Smooth muscle cell (in vitro differentiated cells): ENCODE measurements at regions not wholly inside any gene's neighbourhood (a gene's known extent, or its start where the extent isn't known, plus 50 kb on each side); places are given as distances from the start of the nearest gene placed in this dataset.
A peak's percentile ranks its signal among the peaks of the same experiment; 100 is the strongest.

ENCODE experiments used
- DNase-seq: peaks from one replicate; lab custom pipeline; 2025; ENCODE audit not compliant: unreplicated experiment; lab: John Stamatoyannopoulos, UW
- H2AFZ ChIP-seq: fragments of 200-600 bp; sonication (generic); 2 replicates; pipeline ENCODE4 v1.6.0; 2016; ENCODE audit warnings: antibody characterized with exemption, low read depth, mild to moderate bottlenecking
- H3F3A ChIP-seq: fragments of 200-600 bp; sonication (generic); 2 replicates; pipeline ENCODE4 v1.6.0; 2017; ENCODE audit warnings: antibody characterized with exemption, low read depth
- H3K27ac ChIP-seq: fragments of 200-600 bp; sonication (generic); 2 replicates; pipeline ENCODE4 v1.5.1; 2016; ENCODE audit warnings: low read depth, mild to moderate bottlenecking
- H3K27me3 ChIP-seq: fragments of 200-600 bp; sonication (generic); 2 replicates; pipeline ENCODE4 v1.6.1; 2016; ENCODE audit warnings: low read depth, mild to moderate bottlenecking
- H3K36me3 ChIP-seq: fragments of 200-600 bp; sonication (generic); 2 replicates; pipeline ENCODE4 v1.5.1; 2016; ENCODE audit warnings: low read depth
- H3K4me1 ChIP-seq: fragments of 200-600 bp; sonication (generic); 2 replicates; pipeline ENCODE4 v1.5.1; 2016; ENCODE audit warnings: low read depth
- H3K4me2 ChIP-seq: fragments of 200-600 bp; sonication (generic); 2 replicates; pipeline ENCODE4 v1.6.0; 2016; ENCODE audit warnings: mild to moderate bottlenecking
- H3K4me3 ChIP-seq: fragments of 200-600 bp; sonication (generic); 2 replicates; pipeline ENCODE4 v1.5.1; 2016; ENCODE audit warnings: mild to moderate bottlenecking
- H3K79me2 ChIP-seq: fragments of 200-600 bp; sonication (generic); 2 replicates; pipeline ENCODE4 v1.6.0; 2016; ENCODE audit warnings: low read depth, mild to moderate bottlenecking
- H3K9ac ChIP-seq: fragments of 200-600 bp; sonication (generic); 2 replicates; pipeline ENCODE4 v1.6.0; 2016; ENCODE audit warnings: low read depth
- H3K9me3 ChIP-seq: fragments of 200-600 bp; sonication (generic); replicated peaks from 2 replicates; pipeline ENCODE4 v1.5.1; 2016; ENCODE audit warnings: low read depth
- H4K20me1 ChIP-seq: fragments of 200-600 bp; sonication (generic); 2 replicates; pipeline ENCODE4 v1.6.0; 2016; ENCODE audit warnings: low read depth
- CTCF ChIP-seq: fragments of 200-600 bp; sonication (generic); IDR thresholded peaks from 2 replicates; pipeline ENCODE4 v1.5.1; 2017; ENCODE audit warnings: borderline replicate concordance, mild to moderate bottlenecking, antibody characterized with exemption; ENCODE audit not compliant: insufficient read depth, poor library complexity, severe bottlenecking
- WGBS: methylation state at CpG from one replicate; pipeline ENCODE4 v1.1.7; 2016; ENCODE audit warnings: low lambda C conversion rate; 5-methylcytosine and 5-hydroxymethylcytosine counted together

- H3K4me1 ChIP-seq = peaks cover 3% of the 10 kb centered on the region
- H3K79me2 ChIP-seq = no peaks in the 10 kb centered on the region
- H2AFZ ChIP-seq = no peak overlapping the region
- H4K20me1 ChIP-seq = no peaks in the 10 kb centered on the region
- no peak overlapping the region for H3K4me2 ChIP-seq
- WGBS = 100% methylated on average over 1 of the region's 1 CpG
- H3K27me3 ChIP-seq = peaks cover under 1% of the 10 kb centered on the region
- TF ChIP-seq CTCF = no peak
- H3K36me3 ChIP-seq = no peaks in the 10 kb centered on the region
- no peaks in the 10 kb centered on the region for H3K9me3 ChIP-seq
- no peaks in the 10 kb centered on the region for H3F3A ChIP-seq
- no peak overlapping the region for H3K9ac ChIP-seq
- no peak for DNase-seq
- H3K27ac ChIP-seq = no peak overlapping the region
- H3K4me3 ChIP-seq = no peak overlapping the region
These were observed 112.8 kb upstream of the CREB5 start for GRCh38 chr7:28299556-28299955.

- Histone ChIP-seq H3K9ac (no peak overlapping the region), H3K4me2 (no peak overlapping the region), H3K27ac (no peak overlapping the region), H3K36me3 (no peaks in the 10 kb centered on the region), H3K4me1 (peaks cover 3% of the 10 kb centered on the region), H4K20me1 (no peaks in the 10 kb centered on the region), H3F3A (no peaks in the 10 kb centered on the region), H3K4me3 (no peak overlapping the region), H3K27me3 (peaks cover 9% of the 10 kb centered on the region), H3K9me3 (no peaks in the 10 kb centered on the region), H2AFZ (no peak overlapping the region), H3K79me2 (no peaks in the 10 kb centered on the region)
- 77% methylated on average over 5 of the region's 5 CpGs for WGBS
- no peak for TF ChIP-seq CTCF
- no peak for DNase-seq
These were observed 111.8 kb upstream of the CREB5 start for GRCh38 chr7:28300488-28300887.

GRCh38 chr7:28301148-28301641 lies 111.1 kb upstream of the CREB5 start:
- no peak overlapping the region for H2AFZ ChIP-seq
- no peak overlapping the region for H3K9ac ChIP-seq
- TF ChIP-seq CTCF = no peak
- no peaks in the 10 kb centered on the region for H3K36me3 ChIP-seq
- no peaks in the 10 kb centered on the region for H3K9me3 ChIP-seq
- DNase-seq = no peak
- no peaks in the 10 kb centered on the region for H3K79me2 ChIP-seq
- H3F3A ChIP-seq = no peaks in the 10 kb centered on the region
- no peaks in the 10 kb centered on the region for H4K20me1 ChIP-seq
- no peak overlapping the region for H3K4me2 ChIP-seq
- WGBS = 64% methylated on average over 5 of the region's 5 CpGs
- H3K4me3 ChIP-seq = no peak overlapping the region
- peaks cover 3% of the 10 kb centered on the region for H3K4me1 ChIP-seq
- H3K27ac ChIP-seq = peak overlapping the region; percentile 17
- H3K27me3 ChIP-seq = peaks cover 14% of the 10 kb centered on the region

GRCh38 chr7:28304290-28304689 lies 108.0 kb upstream of the CREB5 start:
- no peak for DNase-seq
- H3K27ac ChIP-seq = no peak overlapping the region
- H3K9me3 ChIP-seq = no peaks in the 10 kb centered on the region

More at GRCh38 chr7:28304290-28304689, 108.0 kb upstream of the CREB5 start:
- Histone ChIP-seq H3K4me2 (no peak overlapping the region), H3K4me1 (no peaks in the 10 kb centered on the region), H4K20me1 (no peaks in the 10 kb centered on the region), H3K27me3 (peaks cover 14% of the 10 kb centered on the region), H3K79me2 (no peaks in the 10 kb centered on the region), H3K9ac (no peak overlapping the region), H2AFZ (no peak overlapping the region), H3F3A (no peaks in the 10 kb centered on the region), H3K36me3 (no peaks in the 10 kb centered on the region), H3K4me3 (no peak overlapping the region)
- no peak for TF ChIP-seq CTCF
